Gastroesophageal sphincter (tissue), 4 donors: ENCODE measurements at regions not wholly inside any gene's neighbourhood (a gene's known extent, or its start where the extent isn't known, plus 50 kb on each side); places are given as distances from the start of the nearest gene placed in this dataset.

Source experiments
- ATAC-seq: fragments of 150-250 bp; one replicate; pipeline ENCODE4 v1.9.1; 2016; ENCODE audit warnings: mild to moderate bottlenecking, moderate library complexity
- H3K27ac ChIP-seq, 4 donors: fragments of 200-600 bp; sonication (generic) in 3 of 4; 1 replicate in 3 of 4; 2 replicates in 1 of 4; pipeline ENCODE4 v1.5.1; 2016 to 2019
- H3K27me3 ChIP-seq: fragments of 200-600 bp; sonication (generic); one replicate; pipeline ENCODE4 v1.5.1; 2019
- H3K36me3 ChIP-seq, 2 donors: fragments of 200-600 bp; sonication (generic); one replicate each; pipeline ENCODE4 v1.5.1; 2019; ENCODE audit warnings: control low read depth in 1 of 2
- H3K4me1 ChIP-seq, 3 donors: fragments of 200-600 bp; sonication (generic); 1 replicate in 2 of 3; 2 replicates in 1 of 3; pipeline ENCODE4 v1.5.1; 2016 to 2019; ENCODE audit warnings: control low read depth in 2 of 3
- H3K4me3 ChIP-seq, 2 donors: fragments of 200-600 bp; sonication (generic); one replicate each; pipeline ENCODE4 v1.5.1; 2019; ENCODE audit warnings: mild to moderate bottlenecking in 1 of 2, moderate library complexity in 1 of 2
- H3K9me3 ChIP-seq, 3 donors: fragments of 200-600 bp; sonication (generic); one replicate each; pipeline ENCODE4 v1.5.1; 2017 to 2019; ENCODE audit warnings: control low read depth in 2 of 3
- EP300 ChIP-seq: sonication (generic); formaldehyde crosslinking; IDR thresholded peaks from one replicate; pipeline ENCODE4 v1.6.1; 2017; ENCODE audit warnings: antibody characterized with exemption, mild to moderate bottlenecking
- POLR2A ChIP-seq, 2 donors: fragments of 450-650 bp; IDR thresholded peaks; one replicate each; pipeline ENCODE4 v1.6.1; 2017; ENCODE audit warnings: antibody characterized with exemption in 2 of 2, mild to moderate bottlenecking in 2 of 2, moderate library complexity in 1 of 2
- POLR2AphosphoS5 ChIP-seq: sonication (generic); formaldehyde crosslinking; IDR thresholded peaks from one replicate; pipeline ENCODE4 v1.6.1; 2017; ENCODE audit warnings: antibody characterized with exemption
- WGBS, 2 donors: methylation state at CpG; one replicate each; pipeline ENCODE4 v1.1.5; 2018; ENCODE audit warnings: low coverage in 1 of 2; 5-methylcytosine and 5-hydroxymethylcytosine counted together
- TF ChIP-seq, protein P1 (sequence below), 4 experiments: fragments of 200-600 bp in 2 of 4; fragments of 450-650 bp in 2 of 4; sonication (generic) in 1 of 4; IDR thresholded peaks; one replicate each; pipeline ENCODE4 v1.5.1; 2017 to 2019; ENCODE audit warnings: antibody characterized with exemption in 4 of 4, mild to moderate bottlenecking in 2 of 4, moderate library complexity in 2 of 4

DNA sequence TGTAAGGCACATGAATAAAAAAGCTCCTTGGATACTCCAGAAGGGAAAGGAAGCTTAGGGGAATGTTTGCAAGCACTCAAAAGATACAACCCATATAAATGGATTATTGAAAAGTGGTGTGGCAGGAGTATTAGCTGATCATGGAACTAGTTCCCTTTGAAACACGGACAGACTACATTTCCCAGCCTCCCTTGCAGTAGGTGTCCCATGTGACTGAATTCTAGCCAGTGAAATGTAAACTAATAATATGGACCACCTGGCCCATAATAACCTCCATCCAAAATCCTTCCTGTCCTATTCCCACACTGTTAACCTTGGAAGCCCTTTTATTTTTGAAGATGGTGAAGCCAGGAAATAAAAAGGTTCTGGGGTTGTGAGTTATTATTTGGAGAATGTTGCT lies 242.3 kb downstream of the SUDS3 start:
- no peaks in the 10 kb centered on the region for H3K36me3 ChIP-seq
- no peak overlapping the region for H3K4me3 ChIP-seq
- 78 to 92% methylated on average over 1 of the region's 1 CpG for WGBS, 2 donors
- no peaks in the 10 kb centered on the region for H3K27me3 ChIP-seq
- no peak for ATAC-seq
- H3K4me1 ChIP-seq: peaks cover 0 to 4% (median 0%) of the 10 kb centered on the region in 3 donors
- TF ChIP-seq POLR2A (IDR thresholded peaks at IDR 0.05) (no peak), EP300 (no peak), POLR2AphosphoS5 (no peak)
- TF ChIP-seq, protein P1, sequence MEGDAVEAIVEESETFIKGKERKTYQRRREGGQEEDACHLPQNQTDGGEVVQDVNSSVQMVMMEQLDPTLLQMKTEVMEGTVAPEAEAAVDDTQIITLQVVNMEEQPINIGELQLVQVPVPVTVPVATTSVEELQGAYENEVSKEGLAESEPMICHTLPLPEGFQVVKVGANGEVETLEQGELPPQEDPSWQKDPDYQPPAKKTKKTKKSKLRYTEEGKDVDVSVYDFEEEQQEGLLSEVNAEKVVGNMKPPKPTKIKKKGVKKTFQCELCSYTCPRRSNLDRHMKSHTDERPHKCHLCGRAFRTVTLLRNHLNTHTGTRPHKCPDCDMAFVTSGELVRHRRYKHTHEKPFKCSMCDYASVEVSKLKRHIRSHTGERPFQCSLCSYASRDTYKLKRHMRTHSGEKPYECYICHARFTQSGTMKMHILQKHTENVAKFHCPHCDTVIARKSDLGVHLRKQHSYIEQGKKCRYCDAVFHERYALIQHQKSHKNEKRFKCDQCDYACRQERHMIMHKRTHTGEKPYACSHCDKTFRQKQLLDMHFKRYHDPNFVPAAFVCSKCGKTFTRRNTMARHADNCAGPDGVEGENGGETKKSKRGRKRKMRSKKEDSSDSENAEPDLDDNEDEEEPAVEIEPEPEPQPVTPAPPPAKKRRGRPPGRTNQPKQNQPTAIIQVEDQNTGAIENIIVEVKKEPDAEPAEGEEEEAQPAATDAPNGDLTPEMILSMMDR (IDR thresholded peaks at IDR 0.05): no peak
- H3K9me3 ChIP-seq: no peaks in the 10 kb centered on the region
- H3K27ac ChIP-seq: no peak overlapping the region

DNA sequence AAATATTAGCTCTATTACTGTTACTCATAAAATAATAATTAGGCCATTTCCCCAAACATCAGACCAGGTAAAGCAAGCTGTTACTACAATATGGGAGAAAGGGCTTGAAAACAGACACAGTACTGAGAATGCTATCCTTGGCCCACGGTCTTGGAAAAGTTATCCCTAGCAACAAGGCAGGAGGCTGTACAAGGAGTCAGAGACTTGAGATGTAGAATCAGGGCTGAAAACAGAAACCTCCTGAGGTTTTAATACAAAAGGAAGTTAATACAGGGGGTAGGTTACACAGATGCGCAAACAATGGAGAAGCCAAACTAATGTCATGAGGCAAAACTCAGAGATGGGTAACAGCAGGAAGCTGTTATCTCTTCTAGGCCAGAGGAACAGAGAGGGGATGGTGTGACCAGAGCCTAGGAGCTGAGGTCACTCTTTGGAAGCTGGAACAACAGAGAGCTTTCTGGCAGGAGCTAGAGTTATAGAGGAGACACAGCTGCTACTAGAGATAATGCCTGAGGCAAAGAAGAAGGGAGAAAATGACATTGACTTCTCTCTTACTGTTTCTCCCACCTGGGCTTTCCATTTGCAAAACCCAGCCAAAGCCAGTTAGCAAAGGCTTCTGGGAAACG lies 248.8 kb downstream of the SUDS3 start:
- Histone ChIP-seq H3K36me3 (no peaks in the 10 kb centered on the region), H3K4me3 (no peak overlapping the region), H3K27me3 (no peaks in the 10 kb centered on the region), H3K9me3 (no peaks in the 10 kb centered on the region), H3K4me1 (peaks cover 0 to 4% (median 0%) of the 10 kb centered on the region in 3 donors), H3K27ac (no peak overlapping the region)
- TF ChIP-seq POLR2A (IDR thresholded peaks at IDR 0.05): no peak
- peak; percentile 77 for ATAC-seq
- 67 to 73% methylated on average over 1 to 3 of the region's 3 CpGs for WGBS, 2 donors

DNA sequence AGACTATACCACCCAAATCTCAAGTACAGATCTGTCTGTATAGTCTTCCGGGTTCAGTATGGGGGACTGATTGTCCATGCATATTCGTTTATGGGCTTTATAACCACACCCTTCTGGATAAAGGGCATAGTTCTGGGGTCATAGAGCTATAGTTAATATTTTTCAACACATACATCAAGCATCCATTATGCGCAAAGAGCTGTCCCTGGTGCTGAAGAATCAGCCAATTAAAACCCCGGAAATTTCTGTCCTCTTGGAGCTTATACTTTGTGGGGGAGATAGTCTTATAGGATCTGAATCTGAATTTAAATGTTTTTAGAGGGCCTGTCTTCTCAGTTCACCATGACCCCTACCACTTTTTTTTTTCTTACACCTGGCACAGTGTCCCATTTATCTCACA lies 256.7 kb downstream of the SUDS3 start:
- Histone ChIP-seq H3K4me3 (no peak overlapping the region), H3K36me3 (no peaks in the 10 kb centered on the region), H3K27ac (no peak overlapping the region), H3K27me3 (no peaks in the 10 kb centered on the region), H3K9me3 (no peaks in the 10 kb centered on the region), H3K4me1 (no peaks in the 10 kb centered on the region)
- WGBS, 2 donors: 47 to 63% methylated on average over 4 of the region's 4 CpGs
- no peak for ATAC-seq
- TF ChIP-seq, protein P1 (IDR thresholded peaks at IDR 0.05): no peak
- TF ChIP-seq POLR2A (IDR thresholded peaks at IDR 0.05) (no peak), POLR2AphosphoS5 (no peak), EP300 (no peak)

DNA sequence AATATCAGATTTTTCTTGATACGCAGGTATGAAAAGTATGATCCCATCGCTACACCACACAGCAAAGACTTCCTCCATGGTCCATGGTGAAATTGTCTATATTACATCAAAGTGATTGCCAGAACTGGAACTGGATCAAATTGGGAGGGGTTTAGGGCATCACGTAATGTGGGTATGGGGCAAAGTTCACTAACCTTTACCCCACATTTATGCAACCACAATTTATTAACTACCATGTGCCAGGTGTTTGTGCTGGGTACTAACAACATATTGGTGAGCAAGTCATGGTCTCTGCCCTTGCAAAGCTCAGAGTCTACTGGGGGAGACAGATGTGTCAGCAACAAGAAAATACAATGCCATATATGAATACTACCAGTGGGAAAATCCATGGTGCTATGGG lies 258.9 kb downstream of the SUDS3 start:
- Histone ChIP-seq H3K9me3 (no peaks in the 10 kb centered on the region), H3K4me3 (no peak overlapping the region), H3K4me1 (no peaks in the 10 kb centered on the region), H3K27ac (no peak overlapping the region), H3K36me3 (no peaks in the 10 kb centered on the region), H3K27me3 (no peaks in the 10 kb centered on the region)
- no peak for ATAC-seq
- WGBS, 2 donors: 76 to 97% methylated on average over 3 of the region's 3 CpGs
- TF ChIP-seq EP300 (no peak), POLR2A (IDR thresholded peaks at IDR 0.05) (no peak), POLR2AphosphoS5 (no peak)
- TF ChIP-seq, protein P1 (IDR thresholded peaks at IDR 0.05): no peak

DNA sequence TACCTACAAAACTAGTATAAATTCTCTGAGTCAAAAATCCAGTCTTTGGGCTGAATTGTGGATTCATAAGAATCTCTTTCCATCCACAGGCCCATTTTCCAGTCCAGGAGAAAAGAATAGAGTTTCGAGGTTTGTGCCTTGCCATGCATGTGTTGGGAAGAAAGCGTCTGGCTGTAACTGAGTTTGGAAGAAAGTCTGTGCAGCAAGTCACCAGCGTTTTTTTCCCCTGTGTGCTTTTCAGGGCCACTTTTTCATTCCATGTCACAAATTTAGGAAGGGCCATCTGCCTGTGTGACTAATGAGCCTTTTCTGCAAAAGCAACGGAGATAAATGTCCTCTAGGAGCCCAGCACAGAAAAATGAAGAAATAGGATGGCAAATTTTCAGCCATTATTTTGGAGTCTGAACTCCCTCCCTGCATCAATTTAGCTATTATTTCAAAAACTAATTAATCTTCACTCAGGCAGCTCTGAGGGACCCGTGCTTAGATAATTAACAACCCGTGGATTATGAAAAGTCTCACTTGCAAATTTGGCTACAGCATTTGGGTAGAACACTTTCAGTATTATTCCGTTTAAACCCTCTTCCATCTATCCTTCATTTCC lies 261.5 kb downstream of the SUDS3 start:
- Histone ChIP-seq H3K36me3 (no peaks in the 10 kb centered on the region), H3K4me3 (no peak overlapping the region), H3K9me3 (no peaks in the 10 kb centered on the region), H3K4me1 (no peaks in the 10 kb centered on the region), H3K27me3 (no peaks in the 10 kb centered on the region), H3K27ac (no peak overlapping the region)
- no peak for ATAC-seq
- TF ChIP-seq POLR2AphosphoS5: no peak
- 43 to 49% methylated on average over 5 to 7 of the region's 7 CpGs for WGBS, 2 donors

DNA sequence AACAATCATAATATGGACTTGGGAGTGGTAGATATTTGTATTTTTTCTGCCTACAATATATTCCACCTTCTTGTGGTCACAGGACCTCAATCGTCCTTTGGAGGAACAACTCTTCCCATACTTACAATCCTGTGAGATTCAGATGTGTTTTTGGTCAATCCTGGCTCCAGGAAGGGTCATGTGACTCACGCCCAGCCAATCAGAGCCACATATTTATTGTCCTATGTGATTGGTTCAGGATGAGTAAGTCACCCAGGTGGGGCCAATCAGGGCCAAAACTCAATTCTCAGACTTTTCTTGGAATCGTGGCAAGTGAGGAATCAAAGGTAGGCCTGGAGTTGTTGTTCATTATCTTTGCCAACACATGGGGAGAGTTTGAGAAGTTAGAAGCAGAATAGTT lies 264.9 kb downstream of the SUDS3 start:
- H3K9me3 ChIP-seq: no peaks in the 10 kb centered on the region
- H3K4me1 ChIP-seq: no peaks in the 10 kb centered on the region
- no peak overlapping the region for H3K27ac ChIP-seq
- no peaks in the 10 kb centered on the region for H3K36me3 ChIP-seq
- ATAC-seq: no peak
- no peaks in the 10 kb centered on the region for H3K27me3 ChIP-seq
- H3K4me3 ChIP-seq: no peak overlapping the region
- WGBS, 2 donors: 45% methylated on average over 2 of the region's 3 CpGs; no CpG with 5 or more reads in 1 of the 2 donors
- TF ChIP-seq POLR2AphosphoS5: no peak
